ENCODE measurements at regions not wholly inside any gene's neighbourhood (a gene's known extent, or its start where the extent isn't known, plus 50 kb on each side); places are given as distances from the start of the nearest gene placed in this dataset.
"Not testable (repeated sequence)": the region's sequence is repeated elsewhere in the genome, so short reads cannot be mapped to it uniquely, and the experiment has no call there.

GRCh38 chr9:26789959-26790358, 102.6 kb downstream of the CAAP1 start:
- no peak for DNase-seq

GRCh38 chr9:26786564-26786963, 106.0 kb downstream of the CAAP1 start:
- DNase-seq, result no peak

- DNase-seq, result no peak
Observed at GRCh38 chr9:26782899-26783298, 109.7 kb downstream of the CAAP1 start.

GRCh38 chr9:26781906-26782305, 110.7 kb downstream of the CAAP1 start:
- DNase-seq, result no peak

GRCh38 chr9:26780307-26780706, 112.3 kb downstream of the CAAP1 start:
- DNase-seq, result not testable (repeated sequence)

GRCh38 chr9:26779062-26779461, 113.5 kb downstream of the CAAP1 start:
- DNase-seq, result no peak

- no peak for DNase-seq
Observed at GRCh38 chr9:26775391-26775790, 117.2 kb downstream of the CAAP1 start.

GRCh38 chr9:26773056-26773455, 119.5 kb downstream of the CAAP1 start:
- no peak for DNase-seq

- no peak for DNase-seq
Observed at GRCh38 chr9:26770821-26771220, 121.8 kb downstream of the CAAP1 start.

GRCh38 chr9:26768145-26768544, 124.5 kb downstream of the CAAP1 start:
- no peak for DNase-seq

- no peak for DNase-seq
Observed at GRCh38 chr9:26760675-26761074, 131.9 kb downstream of the CAAP1 start.

GRCh38 chr9:26758655-26759054, 133.9 kb downstream of the CAAP1 start:
- DNase-seq, result no peak

- no peak for DNase-seq
Observed at GRCh38 chr9:26756881-26757280, 135.7 kb downstream of the CAAP1 start.

GRCh38 chr9:26755476-26755875, 137.1 kb downstream of the CAAP1 start:
- no peak for DNase-seq

GRCh38 chr9:26754509-26755164, 138.0 kb downstream of the CAAP1 start:
- peak; percentile 28 for DNase-seq

GRCh38 chr9:26753971-26754370, 138.6 kb downstream of the CAAP1 start:
- no peak for DNase-seq

GRCh38 chr9:26750162-26750561, 142.4 kb downstream of the CAAP1 start:
- DNase-seq, result no peak

GRCh38 chr9:26748449-26749058, 144.0 kb downstream of the CAAP1 start:
- no peak for DNase-seq

- DNase-seq, result no peak
Observed at GRCh38 chr9:26747611-26748010, 145.0 kb downstream of the CAAP1 start.

GRCh38 chr9:26746357-26747072, 146.1 kb downstream of the CAAP1 start:
- DNase-seq, result no peak

GRCh38 chr9:26745111-26745510, 147.5 kb downstream of the CAAP1 start:
- DNase-seq, result no peak

GRCh38 chr9:26744191-26744965, 148.2 kb downstream of the CAAP1 start:
- peak; percentile 16 for DNase-seq

- no peak for DNase-seq
Observed at GRCh38 chr9:26742828-26743476, 149.7 kb downstream of the CAAP1 start.

All from NCI-H1694 (cell line).